ENCODE measurements at regions not wholly inside any gene's neighbourhood (a gene's known extent, or its start where the extent isn't known, plus 50 kb on each side); places are given as distances from the start of the nearest gene placed in this dataset.

DNA sequence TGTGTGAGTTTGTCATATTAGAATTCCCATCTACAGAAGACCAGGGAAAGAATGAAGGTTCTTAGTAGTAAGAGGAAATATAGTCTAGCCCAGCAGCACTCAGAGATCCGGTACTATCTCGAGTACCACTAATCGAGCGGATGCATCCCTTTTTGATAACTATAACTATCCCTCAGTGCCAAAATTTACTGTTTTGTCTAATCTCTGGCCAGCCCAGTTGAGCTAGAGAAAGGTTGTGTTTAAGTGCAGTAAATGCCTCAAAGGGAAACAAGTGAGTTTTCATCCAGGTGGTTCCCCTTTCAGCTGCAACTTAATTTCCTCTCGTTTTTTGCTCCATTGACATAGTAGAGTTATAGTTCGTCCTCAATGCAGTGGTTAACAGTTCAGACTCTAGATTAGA is 146.7 kb downstream of the GPBP1 start:
- no peaks in the 10 kb centered on the region for H3K36me3 ChIP-seq
- in situ Hi-C loops (cut with MboI; ENCODE audit: low sequenced_read_pairs in 4 of 4) (loop anchor here in 2 of 4 donors (25.0 kb wide), 2 partner anchors 467 to 567 kb away; no protein-coding TSS in a partner anchor), intact Hi-C loops (cut with DNase I; ENCODE audit: low total_unique reads) (no loop called here)
- DNase-seq (no peak), ATAC-seq (no peak)
- H3K4me3 ChIP-seq = no peak overlapping the region
- H3K27ac ChIP-seq = no peak overlapping the region
- TF ChIP-seq POLR2A (IDR thresholded peaks at IDR 0.05) = no peak
- TF ChIP-seq, protein P1, sequence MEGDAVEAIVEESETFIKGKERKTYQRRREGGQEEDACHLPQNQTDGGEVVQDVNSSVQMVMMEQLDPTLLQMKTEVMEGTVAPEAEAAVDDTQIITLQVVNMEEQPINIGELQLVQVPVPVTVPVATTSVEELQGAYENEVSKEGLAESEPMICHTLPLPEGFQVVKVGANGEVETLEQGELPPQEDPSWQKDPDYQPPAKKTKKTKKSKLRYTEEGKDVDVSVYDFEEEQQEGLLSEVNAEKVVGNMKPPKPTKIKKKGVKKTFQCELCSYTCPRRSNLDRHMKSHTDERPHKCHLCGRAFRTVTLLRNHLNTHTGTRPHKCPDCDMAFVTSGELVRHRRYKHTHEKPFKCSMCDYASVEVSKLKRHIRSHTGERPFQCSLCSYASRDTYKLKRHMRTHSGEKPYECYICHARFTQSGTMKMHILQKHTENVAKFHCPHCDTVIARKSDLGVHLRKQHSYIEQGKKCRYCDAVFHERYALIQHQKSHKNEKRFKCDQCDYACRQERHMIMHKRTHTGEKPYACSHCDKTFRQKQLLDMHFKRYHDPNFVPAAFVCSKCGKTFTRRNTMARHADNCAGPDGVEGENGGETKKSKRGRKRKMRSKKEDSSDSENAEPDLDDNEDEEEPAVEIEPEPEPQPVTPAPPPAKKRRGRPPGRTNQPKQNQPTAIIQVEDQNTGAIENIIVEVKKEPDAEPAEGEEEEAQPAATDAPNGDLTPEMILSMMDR (IDR thresholded peaks at IDR 0.05 in 4 of 5, conservative IDR thresholded peaks at IDR 0.05 in 1 of 5) = no peak
- H3K9me3 ChIP-seq = no peaks in the 10 kb centered on the region
- no peaks in the 10 kb centered on the region for H3K27me3 ChIP-seq
- H3K4me1 ChIP-seq = no peaks in the 10 kb centered on the region

DNA sequence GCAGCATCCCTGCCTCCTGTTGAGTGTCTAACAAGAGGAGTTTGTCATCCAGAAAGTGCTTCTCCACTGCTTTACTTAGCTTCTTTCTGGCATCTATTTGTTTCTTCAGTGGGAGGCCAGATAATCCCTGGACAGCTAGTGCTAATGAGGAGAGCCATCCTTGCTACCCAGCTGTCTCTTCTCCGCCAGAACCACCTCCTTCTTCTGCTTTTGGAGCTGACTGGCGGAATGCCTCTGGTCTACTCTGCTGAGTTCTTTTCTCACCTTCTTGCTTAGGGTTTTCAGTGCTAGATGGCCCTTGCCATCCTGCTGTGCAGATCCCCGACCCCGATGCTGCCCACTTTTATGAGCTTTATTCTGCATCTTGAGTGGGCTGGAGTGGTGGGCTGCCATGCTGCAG is 145.8 kb downstream of the GPBP1 start:
- intact Hi-C loops (cut with DNase I; ENCODE audit: low total_unique reads) (no loop called here), in situ Hi-C loops (cut with MboI; ENCODE audit: low sequenced_read_pairs in 4 of 4) (loop anchor here in 2 of 4 donors (25.0 kb wide), 2 partner anchors 468 to 568 kb away; no protein-coding TSS in a partner anchor)
- no peak for TF ChIP-seq POLR2A (IDR thresholded peaks at IDR 0.05)
- TF ChIP-seq, protein P1 (IDR thresholded peaks at IDR 0.05 in 4 of 5, conservative IDR thresholded peaks at IDR 0.05 in 1 of 5) = no peak

DNA sequence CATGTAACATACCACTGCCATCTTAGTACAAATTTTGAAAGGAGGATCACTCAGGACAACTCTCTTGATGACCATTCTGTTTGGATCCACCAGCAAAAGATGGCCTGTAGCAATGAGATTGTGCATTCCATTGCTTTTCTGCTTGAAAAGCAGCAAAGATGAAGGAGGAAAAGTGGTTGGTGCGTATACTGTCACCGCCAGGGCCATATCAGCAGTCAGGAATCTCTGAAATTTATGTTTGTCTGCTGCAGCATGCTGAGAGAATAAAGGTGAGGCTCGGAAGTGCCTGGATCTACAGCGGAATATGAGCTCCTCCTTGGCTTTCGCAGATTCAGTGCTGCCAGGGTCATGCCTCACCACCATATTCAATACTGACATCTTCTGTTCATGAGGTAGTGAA is 144.4 kb downstream of the GPBP1 start:
- in situ Hi-C loops (cut with MboI; ENCODE audit: low sequenced_read_pairs in 4 of 4) = loop anchor here in 2 of 4 donors (25.0 kb wide), 2 partner anchors 469 to 569 kb away; no protein-coding TSS in a partner anchor
- H3K36me3 ChIP-seq = no peaks in the 10 kb centered on the region

More for the DNA sequence above, 145.8 kb downstream of the GPBP1 start:
- Histone ChIP-seq H3K9me3 (no peaks in the 10 kb centered on the region), H3K4me3 (no peak overlapping the region), H3K36me3 (no peaks in the 10 kb centered on the region), H3K4me1 (no peaks in the 10 kb centered on the region), H3K27ac (no peak overlapping the region), H3K27me3 (no peaks in the 10 kb centered on the region)
- DNase-seq (no peak), ATAC-seq (no peak)

DNA sequence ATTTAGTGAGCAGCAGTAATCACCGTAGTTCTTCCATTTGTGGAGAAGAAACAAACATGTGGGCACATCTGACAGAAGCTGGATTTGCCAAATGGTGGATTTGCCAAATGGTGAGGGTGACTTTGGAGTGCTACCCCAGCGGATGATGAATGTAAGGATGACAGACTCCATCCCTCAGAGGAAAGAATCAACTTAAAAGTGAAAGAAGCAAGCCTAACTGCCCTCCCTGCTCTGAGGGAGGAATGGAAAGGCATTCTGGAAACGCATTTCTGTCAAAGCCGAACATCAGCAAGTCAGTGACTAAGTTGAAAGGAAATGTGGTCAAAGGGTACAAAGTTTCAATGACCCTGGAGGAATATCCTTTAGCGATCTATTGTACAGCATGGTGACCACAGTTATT is 143.5 kb downstream of the GPBP1 start:
- TF ChIP-seq, protein P1 (IDR thresholded peaks at IDR 0.05 in 4 of 5, conservative IDR thresholded peaks at IDR 0.05 in 1 of 5) = no peak
- no peak for TF ChIP-seq POLR2A (IDR thresholded peaks at IDR 0.05)
- DNase-seq (no peak), ATAC-seq (no peak)
- intact Hi-C loops (cut with DNase I; ENCODE audit: low total_unique reads) (no loop called here), in situ Hi-C loops (cut with MboI; ENCODE audit: low sequenced_read_pairs in 4 of 4) (loop anchor here in 2 of 4 donors (25.0 kb wide), 2 partner anchors 470 to 570 kb away; no protein-coding TSS in a partner anchor)
- Histone ChIP-seq H3K4me3 (no peak overlapping the region), H3K27me3 (no peaks in the 10 kb centered on the region), H3K9me3 (no peaks in the 10 kb centered on the region), H3K27ac (no peak overlapping the region), H3K36me3 (no peaks in the 10 kb centered on the region), H3K4me1 (no peaks in the 10 kb centered on the region)

More for the DNA sequence above, 144.4 kb downstream of the GPBP1 start:
- TF ChIP-seq, protein P1 (IDR thresholded peaks at IDR 0.05 in 4 of 5, conservative IDR thresholded peaks at IDR 0.05 in 1 of 5) = no peak
- no peak for TF ChIP-seq POLR2A (IDR thresholded peaks at IDR 0.05)
- Histone ChIP-seq H3K27ac (no peak overlapping the region), H3K27me3 (no peaks in the 10 kb centered on the region), H3K9me3 (no peaks in the 10 kb centered on the region), H3K4me3 (no peak overlapping the region), H3K4me1 (no peaks in the 10 kb centered on the region)
- DNase-seq (no peak), ATAC-seq (no peak)
- intact Hi-C loops (cut with DNase I; ENCODE audit: low total_unique reads) = no loop called here

Data from gastrocnemius medialis (tissue), 4 donors.